H1 (cell line): ENCODE measurements at regions not wholly inside any gene's neighbourhood (a gene's known extent, or its start where the extent isn't known, plus 50 kb on each side); places are given as distances from the start of the nearest gene placed in this dataset.
"Not testable (repeated sequence)": the region's sequence is repeated elsewhere in the genome, so short reads cannot be mapped to it uniquely, and the experiment has no call there.

Experiments used
- CTCF ChIA-PET: fragments of 300-600 bp; sonication (Branson Sonifier 250); formaldehyde crosslinking; loops from one replicate; lab custom pipeline; 2021; ENCODE audit not compliant: partially characterized antibody; lab: Charles Lee
- POLR2A ChIA-PET: fragments of 300-600 bp; sonication (Branson Sonifier 250); formaldehyde crosslinking; loops from one replicate; lab custom pipeline; 2021; ENCODE audit warnings: inconsistent platforms; ENCODE audit not compliant: partially characterized antibody; lab: Charles Lee
- DNase-seq, 2 experiments: peaks; one replicate each; pipeline versions ENCODE4 v3.0.0 to v3.0.0-alpha.2; 2010 to 2022; ENCODE audit warnings: low spot score in 2 of 2, low read depth in 1 of 2, mixed read lengths in 1 of 2
- FAIRE-seq: peaks from 2 replicates; lab custom pipeline; 2011; peaks lifted over from hg19 to GRCh38; lab: Jason Lieb, UNC
- H2AFZ ChIP-seq: 2 replicates; pipeline ENCODE4 v1.8.1; 2012; ENCODE audit warnings: low read length, inconsistent platforms
- H2AK5ac ChIP-seq: 2 replicates; pipeline ENCODE4 v1.6.1; 2013; ENCODE audit warnings: low read depth, low read length
- H2BK120ac ChIP-seq: replicated peaks from 2 replicates; pipeline ENCODE3; 2013; ENCODE audit warnings: low read depth, low read length, inconsistent platforms
- H2BK12ac ChIP-seq: 2 replicates; pipeline ENCODE4 v1.6.1; 2013; ENCODE audit warnings: low read depth, low read length
- H2BK15ac ChIP-seq: 2 replicates; pipeline ENCODE4 v1.6.1; 2013; ENCODE audit warnings: low read length
- H2BK20ac ChIP-seq: 2 replicates; pipeline ENCODE4 v1.6.1; 2013; ENCODE audit warnings: low read length
- H2BK5ac ChIP-seq: 2 replicates; pipeline ENCODE4 v1.6.1; 2013; ENCODE audit warnings: low read depth, low read length
- H3K14ac ChIP-seq: 2 replicates; pipeline ENCODE4 v1.6.1; 2013; ENCODE audit warnings: inconsistent platforms; ENCODE audit not compliant: insufficient read length
- H3K18ac ChIP-seq: 2 replicates; pipeline ENCODE4 v1.6.1; 2013; ENCODE audit warnings: low read length; ENCODE audit errors: extremely low read depth
- H3K23ac ChIP-seq: 2 replicates; pipeline ENCODE4 v1.6.1; 2013; ENCODE audit warnings: inconsistent platforms; ENCODE audit not compliant: insufficient read length
- H3K23me2 ChIP-seq: 2 replicates; pipeline ENCODE4 v1.6.1; 2013; ENCODE audit warnings: low read depth, low read length
- H3K27ac ChIP-seq: 2 replicates; pipeline ENCODE4 v1.6.1; 2011; ENCODE audit warnings: low read depth, low read length, inconsistent platforms
- H3K27me3 ChIP-seq, 4 experiments: replicated peaks in 1 of 4; 1 replicate in 1 of 4; 2 replicates in 3 of 4; pipeline versions ENCODE4 v1.6.1 to v1.8.1; 2011 to 2013; ENCODE audit warnings: low read length in 3 of 4, mild to moderate bottlenecking in 3 of 4, inconsistent platforms in 2 of 4, mixed read lengths in 2 of 4, moderate library complexity in 1 of 4; ENCODE audit not compliant: control insufficient read depth in 3 of 4, insufficient read depth in 3 of 4; ENCODE audit errors: extremely low read depth in 1 of 4
- H3K36me3 ChIP-seq, 4 experiments: 2 replicates each; pipeline versions ENCODE4 v1.6.1 to v1.8.1; 2011 to 2013; ENCODE audit warnings: mild to moderate bottlenecking in 4 of 4, low read length in 3 of 4, moderate library complexity in 2 of 4, control low read depth in 1 of 4, inconsistent platforms in 1 of 4; ENCODE audit not compliant: insufficient read depth in 4 of 4, control insufficient read depth in 2 of 4
- H3K4ac ChIP-seq: replicated peaks from 2 replicates; pipeline ENCODE3; 2013; ENCODE audit warnings: low read length, low read depth, mixed read lengths, inconsistent platforms; ENCODE audit not compliant: insufficient read length
- H3K4me1 ChIP-seq, 4 experiments: replicated peaks in 1 of 4; 1 replicate in 1 of 4; 2 replicates in 3 of 4; pipeline versions ENCODE4 v1.6.1 to v1.8.1; 2011 to 2013; ENCODE audit warnings: low read length in 3 of 4, inconsistent platforms in 2 of 4, mixed read lengths in 1 of 4; ENCODE audit not compliant: insufficient read depth in 4 of 4, control insufficient read depth in 3 of 4
- H3K4me2 ChIP-seq, 2 experiments: 2 replicates each; pipeline versions ENCODE4 v1.6.1 to v1.8.1; 2011 to 2013; ENCODE audit warnings: low read depth in 2 of 2, low read length in 2 of 2, control low read depth in 1 of 2, inconsistent platforms in 1 of 2, mild to moderate bottlenecking in 1 of 2; ENCODE audit not compliant: insufficient read depth in 1 of 2
- H3K4me3 ChIP-seq, 4 experiments: fragments of 200-600, 300-600 bp in 1 of 4; sonication (generic), shearing (Covaris generic), sonication (Bioruptor Twin) in 1 of 4; 2 replicates each; pipeline versions ENCODE4 v1.5.1 to v1.8.1; 2011 to 2016; ENCODE audit warnings: low read length in 4 of 4, low read depth in 3 of 4, control low read depth in 2 of 4, inconsistent platforms in 2 of 4, mild to moderate bottlenecking in 2 of 4, mixed read lengths in 1 of 4, moderate library complexity in 1 of 4; ENCODE audit not compliant: insufficient read depth in 2 of 4; ENCODE audit errors: extremely low read depth in 1 of 4
- H3K56ac ChIP-seq: replicated peaks from 2 replicates; pipeline ENCODE3; 2013; ENCODE audit warnings: low read depth, mild to moderate bottlenecking, mixed read lengths, low read length, inconsistent platforms; ENCODE audit not compliant: insufficient read length
- H3K79me1 ChIP-seq: 2 replicates; pipeline ENCODE4 v1.6.1; 2013; ENCODE audit warnings: low read depth, low read length, control low read depth
- H3K79me2 ChIP-seq, 2 experiments: 2 replicates each; pipeline versions ENCODE4 v1.6.1 to v1.8.1; 2012 to 2013; ENCODE audit warnings: low read length in 2 of 2, mild to moderate bottlenecking in 2 of 2, inconsistent platforms in 1 of 2; ENCODE audit not compliant: insufficient read depth in 2 of 2, control insufficient read depth in 1 of 2
- H3K9ac ChIP-seq, 4 experiments: replicated peaks in 1 of 4; 1 replicate in 1 of 4; 2 replicates in 3 of 4; pipeline versions ENCODE4 v1.6.1 to v1.8.1; 2011 to 2013; ENCODE audit warnings: low read depth in 3 of 4, low read length in 3 of 4, control low read depth in 2 of 4, mild to moderate bottlenecking in 2 of 4, moderate library complexity in 2 of 4, inconsistent platforms in 1 of 4; ENCODE audit errors: extremely low read depth in 1 of 4
- H3K9me3 ChIP-seq, 2 experiments: 2 replicates each; pipeline versions ENCODE4 v1.6.1 to v1.8.1; 2012 to 2013; ENCODE audit warnings: mild to moderate bottlenecking in 2 of 2, moderate library complexity in 2 of 2, control low read depth in 1 of 2, inconsistent platforms in 1 of 2, low read depth in 1 of 2, low read length in 1 of 2, mixed read lengths in 1 of 2; ENCODE audit not compliant: insufficient read depth in 2 of 2
- H4K20me1 ChIP-seq, 2 experiments: replicated peaks in 1 of 2; 2 replicates each; pipeline versions ENCODE3 to v1.8.1; 2011 to 2013; ENCODE audit warnings: inconsistent platforms in 2 of 2, low read length in 2 of 2, mild to moderate bottlenecking in 1 of 2; ENCODE audit not compliant: insufficient read depth in 2 of 2, control insufficient read depth in 1 of 2
- H4K5ac ChIP-seq: 2 replicates; pipeline ENCODE4 v1.6.1; 2013; ENCODE audit warnings: low read length, low read depth, mixed read lengths, inconsistent platforms; ENCODE audit not compliant: insufficient read length
- H4K8ac ChIP-seq: 2 replicates; pipeline ENCODE4 v1.8.0; 2013; ENCODE audit warnings: mild to moderate bottlenecking, moderate library complexity, low read length, inconsistent platforms; ENCODE audit not compliant: insufficient read depth; ENCODE audit errors: extremely low read depth
- H4K91ac ChIP-seq: replicated peaks from 2 replicates; pipeline ENCODE3; 2013; ENCODE audit warnings: low read length, mixed read lengths, inconsistent platforms; ENCODE audit not compliant: insufficient read length
- SUZ12 ChIP-seq: fragments of 200-600 bp; sonication (generic); IDR thresholded peaks from 2 replicates; pipeline ENCODE4 v1.6.1; 2012; ENCODE audit warnings: mild to moderate bottlenecking, inconsistent platforms, low read length, moderate library complexity, mixed read lengths
- WGBS, 2 experiments: shearing (Covaris generic) in 1 of 2; methylation state at CpG; one replicate each; pipeline versions ENCODE4 v1.1.6 to v1.1.7; 2013 to 2015; ENCODE audit warnings: low lambda C conversion rate in 2 of 2, mixed read lengths in 2 of 2, inconsistent platforms in 1 of 2, low coverage in 1 of 2, missing lambda C conversion rate in 1 of 2; ENCODE audit not compliant: insufficient replicate concordance in 2 of 2, insufficient coverage in 1 of 2, insufficient read length in 1 of 2; ENCODE audit errors: extremely low coverage in 1 of 2, missing lambda C conversion rate in 1 of 2; 5-methylcytosine and 5-hydroxymethylcytosine counted together

- H3K14ac ChIP-seq = no peak overlapping the region
- H2BK12ac ChIP-seq = no peak overlapping the region
- no peak overlapping the region for H3K18ac ChIP-seq
- no peak overlapping the region for H4K5ac ChIP-seq
- H3K79me1 ChIP-seq = no peaks in the 10 kb centered on the region
- H3K23me2 ChIP-seq = no peaks in the 10 kb centered on the region
- no peaks in the 10 kb centered on the region for H4K20me1 ChIP-seq
- H3K4ac ChIP-seq = no peak overlapping the region
- no peak overlapping the region for H3K56ac ChIP-seq
- no peak overlapping the region for H3K4me3 ChIP-seq
- CTCF ChIA-PET = interaction anchor here (0.6 kb wide), 1 partner anchor 38 kb away, joined by 3 read pairs; no protein-coding TSS in a partner anchor
- no peaks in the 10 kb centered on the region for H3K36me3 ChIP-seq
- H3K23ac ChIP-seq = no peak overlapping the region
- H3K9me3 ChIP-seq = peaks cover 12 to 13% of the 10 kb centered on the region in 2 experiments; a peak in 2 of 4 replicates
- H2BK5ac ChIP-seq = no peak overlapping the region
- no peak overlapping the region for H2AK5ac ChIP-seq
- no peak overlapping the region for H3K4me2 ChIP-seq
- H3K79me2 ChIP-seq = no peaks in the 10 kb centered on the region
- WGBS, 2 experiments = 67% methylated on average over 1 of the region's 1 CpG; no CpG with 5 or more reads in 1 of the 2 experiments
- no peak for TF ChIP-seq SUZ12
- H2AFZ ChIP-seq = no peak overlapping the region
- no peak for FAIRE-seq
- H4K91ac ChIP-seq = no peak overlapping the region
- no peak overlapping the region for H2BK20ac ChIP-seq
- H3K27me3 ChIP-seq = no peaks in the 10 kb centered on the region
- DNase-seq = no peak
- no peak overlapping the region for H3K27ac ChIP-seq
- POLR2A ChIA-PET = no interaction called here
- no peaks in the 10 kb centered on the region for H3K4me1 ChIP-seq
- no peak overlapping the region for H2BK120ac ChIP-seq
- no peak overlapping the region for H3K9ac ChIP-seq
- no peak overlapping the region for H2BK15ac ChIP-seq
- no peak overlapping the region for H4K8ac ChIP-seq
These were observed 106.8 kb upstream of the PRR23C start for GRCh38 chr3:139151530-139151929.

GRCh38 chr3:139153434-139153833 is 108.7 kb upstream of the PRR23C start:
- POLR2A ChIA-PET, H3K27ac ChIP-seq, H2BK12ac ChIP-seq, H3K23ac ChIP-seq, H4K91ac ChIP-seq, H4K20me1 ChIP-seq, H3K9ac ChIP-seq, H3K4me1 ChIP-seq, H2AFZ ChIP-seq, H2BK120ac ChIP-seq, H3K56ac ChIP-seq, DNase-seq, H3K18ac ChIP-seq, H3K4me3 ChIP-seq, H3K36me3 ChIP-seq, H3K4ac ChIP-seq, FAIRE-seq, H3K79me2 ChIP-seq, H2BK20ac ChIP-seq, H3K23me2 ChIP-seq, H3K79me1 ChIP-seq, H4K5ac ChIP-seq, H2BK15ac ChIP-seq, H2BK5ac ChIP-seq, H3K27me3 ChIP-seq, H3K4me2 ChIP-seq, H3K14ac ChIP-seq, H4K8ac ChIP-seq, H2AK5ac ChIP-seq: not testable (repeated sequence)
- peaks cover 5 to 13% of the 10 kb centered on the region in 2 experiments; a peak in 2 of 4 replicates for H3K9me3 ChIP-seq
- CTCF ChIA-PET = interaction anchor here (0.9 to 1.1 kb wide), 3 partner anchors 41 to 166 kb away, joined by 3 to 4 read pairs (median 3); no protein-coding TSS in a partner anchor
